RWPE1 (cell line): ENCODE measurements at regions not wholly inside any gene's neighbourhood (a gene's known extent, or its start where the extent isn't known, plus 50 kb on each side); places are given as distances from the start of the nearest gene placed in this dataset.
"Not testable (repeated sequence)": the region's sequence is repeated elsewhere in the genome, so short reads cannot be mapped to it uniquely, and the experiment has no call there.

ENCODE experiments used
- CTCF ChIA-PET: fragments of 350-600 bp; sonication (Branson Sonifier 250); formaldehyde crosslinking; extraction: SDS; loops from one replicate; lab custom pipeline; 2021; lab: Yijun Ruan, JAX
- POLR2A ChIA-PET: fragments of 400-600 bp; formaldehyde crosslinking; extraction: SDS; loops from one replicate; lab custom pipeline; 2020; ENCODE audit warnings: antibody characterized with exemption; ENCODE audit not compliant: low non-redundant PET; lab: Yijun Ruan, JAX
- DNase-seq: peaks from one replicate; pipeline ENCODE4 v3.0.0; 2012; ENCODE audit warnings: low spot score
- H3K27ac ChIP-seq: fragments of 450-650 bp; 2 replicates; pipeline ENCODE4 v1.5.1; 2017
- CTCF ChIP-seq: fragments of 450-650 bp; conservative IDR thresholded peaks from 2 replicates; pipeline ENCODE4 v1.5.1; 2017; ENCODE audit warnings: low read depth, mild to moderate bottlenecking

- ChIA-PET POLR2A (no interaction called here), CTCF (no interaction called here)
- no peak for DNase-seq
- H3K27ac ChIP-seq = no peak overlapping the region
- TF ChIP-seq CTCF = no peak
Observed at GRCh38 chr16:60367739-60368138, 1633.6 kb upstream of the GOT2 start.

DNA sequence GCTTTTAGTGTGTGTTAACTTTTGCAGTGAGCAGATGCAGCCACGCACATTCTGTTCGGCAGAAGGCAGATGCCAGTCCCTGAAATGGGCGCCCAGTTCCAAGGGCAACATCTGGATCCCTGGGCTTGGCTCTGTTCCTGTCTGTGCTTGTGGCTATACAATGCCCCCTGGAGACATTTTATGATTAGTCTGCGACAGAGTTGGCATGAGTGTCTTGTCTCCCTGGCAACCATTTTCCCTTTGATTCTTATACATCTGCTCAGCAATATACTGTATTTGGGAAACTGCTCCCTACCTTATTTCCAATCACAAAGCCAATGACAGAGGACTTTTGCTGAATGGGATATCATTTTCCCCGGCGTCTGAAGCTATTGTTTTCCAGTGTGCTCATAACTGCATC is 1629.5 kb upstream of the GOT2 start:
- no peak for DNase-seq
- CTCF ChIA-PET = interaction anchor here (0.7 kb wide), 1 partner anchor 8 kb away, joined by 3 read pairs; no protein-coding TSS in a partner anchor
- no peak overlapping the region for H3K27ac ChIP-seq
- TF ChIP-seq CTCF = no peak
- POLR2A ChIA-PET = no interaction called here

DNA sequence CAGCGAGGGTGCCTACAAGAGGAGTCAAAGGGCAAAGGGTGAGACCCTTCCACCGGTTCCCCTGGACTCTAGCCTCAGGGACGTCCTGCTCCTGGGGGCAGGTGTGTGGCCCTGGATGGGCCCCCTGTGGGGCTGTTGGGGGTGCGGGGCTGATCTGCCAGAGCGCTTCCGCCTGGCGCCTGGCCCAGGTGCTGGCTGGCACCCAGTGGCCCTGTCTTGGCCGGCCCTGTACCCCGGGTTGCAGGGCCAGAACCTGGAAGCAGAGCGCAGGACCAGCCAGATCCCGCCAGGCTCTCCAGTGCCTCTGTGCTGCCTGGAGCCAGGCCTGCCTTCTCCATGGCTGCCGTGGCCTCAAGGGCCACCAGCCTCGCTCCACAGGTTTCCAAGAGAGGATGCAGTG is 1625.8 kb upstream of the GOT2 start:
- H3K27ac ChIP-seq, POLR2A ChIA-PET, CTCF ChIA-PET, DNase-seq: not testable (repeated sequence)

DNA sequence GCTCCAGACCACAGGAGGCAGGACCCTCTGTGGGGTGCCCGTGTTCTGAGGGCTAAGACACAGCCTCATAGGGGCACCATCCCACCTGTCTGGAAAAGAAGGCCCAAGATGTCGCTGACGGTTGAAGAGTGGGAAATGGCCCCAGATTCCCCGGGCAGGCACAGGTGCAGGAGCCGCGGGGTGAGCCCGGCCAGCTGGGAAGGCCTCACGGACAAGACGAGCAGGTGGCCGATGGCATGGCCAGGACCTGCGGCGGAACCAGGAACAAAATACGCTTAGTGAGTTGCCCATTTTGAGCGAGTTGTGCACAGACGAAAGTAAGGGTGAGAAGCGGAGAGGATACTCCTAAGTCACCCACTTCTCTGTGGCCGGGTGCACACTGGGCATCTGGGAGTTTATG is 1625.3 kb upstream of the GOT2 start:
- CTCF ChIA-PET, POLR2A ChIA-PET, DNase-seq, H3K27ac ChIP-seq: not testable (repeated sequence)

- POLR2A ChIA-PET, DNase-seq, H3K27ac ChIP-seq, CTCF ChIA-PET: not testable (repeated sequence)
Observed at GRCh38 chr16:60357876-60358522, 1623.9 kb upstream of the GOT2 start.

DNA sequence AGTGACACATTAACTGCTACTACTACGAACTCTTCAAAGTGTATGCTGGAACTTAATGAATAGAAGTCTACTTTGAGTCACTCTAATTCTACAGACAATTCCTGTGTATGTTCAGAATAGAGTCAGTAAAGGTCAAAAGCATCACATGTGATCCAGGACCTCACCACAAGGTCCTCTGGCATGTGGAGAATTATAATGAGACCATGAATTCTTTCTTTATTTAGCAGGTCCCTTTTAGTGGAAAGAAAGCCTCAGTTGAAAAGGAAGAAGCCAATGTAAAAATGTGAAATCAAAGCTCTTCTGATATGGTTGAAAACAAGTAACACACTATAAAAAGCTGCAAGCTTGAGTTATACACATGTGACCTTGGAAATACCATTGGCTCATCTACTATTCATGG is 1612.1 kb upstream of the GOT2 start:
- CTCF ChIA-PET = interaction anchor here (0.6 kb wide), 1 partner anchor 190 kb away, joined by 3 read pairs; no protein-coding TSS in a partner anchor
- POLR2A ChIA-PET = no interaction called here
- no peak for TF ChIP-seq CTCF

GRCh38 chr16:60337671-60338070 is 1603.6 kb upstream of the GOT2 start:
- no peak for DNase-seq
- CTCF ChIA-PET = no interaction called here
- H3K27ac ChIP-seq = no peak overlapping the region
- TF ChIP-seq CTCF = no peak
- POLR2A ChIA-PET = no interaction called here

More for the DNA sequence above, 1612.1 kb upstream of the GOT2 start:
- H3K27ac ChIP-seq = no peak overlapping the region
- no peak for DNase-seq

DNA sequence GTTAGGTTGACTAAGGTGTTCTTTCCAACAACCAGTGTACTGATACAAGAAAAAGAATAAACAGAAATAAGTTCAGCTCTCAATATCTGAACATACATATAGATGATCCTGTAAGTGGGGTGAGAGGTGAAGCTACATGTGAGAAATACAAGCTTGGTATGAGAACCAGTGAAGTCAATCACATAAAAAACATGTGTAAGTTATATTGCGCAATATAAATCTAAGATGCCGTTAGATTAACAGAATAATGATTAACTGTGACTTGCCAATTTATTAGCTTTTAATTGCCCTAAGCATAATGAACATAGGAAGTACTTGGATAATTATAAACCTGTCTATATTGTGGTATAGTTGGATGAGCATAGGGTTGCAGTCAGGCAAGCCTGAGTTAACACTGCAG is 1597.1 kb upstream of the GOT2 start:
- POLR2A ChIA-PET = no interaction called here
- no peak for TF ChIP-seq CTCF
- DNase-seq = no peak
- CTCF ChIA-PET = interaction anchor here (0.9 kb wide), 1 partner anchor 74 kb away, joined by 3 read pairs; no protein-coding TSS in a partner anchor
- no peak overlapping the region for H3K27ac ChIP-seq
